ENCODE measurements at regions not wholly inside any gene's neighbourhood (a gene's known extent, or its start where the extent isn't known, plus 50 kb on each side); places are given as distances from the start of the nearest gene placed in this dataset.

GRCh38 chr10:131775433-131775832 lies 125.4 kb upstream of the PPP2R2D start:
- TF ChIP-seq CTCF (IDR thresholded peaks at IDR 0.05), result no peak

- no peak for TF ChIP-seq CTCF (IDR thresholded peaks at IDR 0.05)
These were observed 125.0 kb upstream of the PPP2R2D start for GRCh38 chr10:131775833-131776232.

- TF ChIP-seq CTCF (IDR thresholded peaks at IDR 0.05), result no peak
These were observed 124.3 kb upstream of the PPP2R2D start for GRCh38 chr10:131776496-131776895.

- no peak for TF ChIP-seq CTCF (IDR thresholded peaks at IDR 0.05)
These were observed 123.6 kb upstream of the PPP2R2D start for GRCh38 chr10:131777162-131777561.

GRCh38 chr10:131777921-131778320 lies 122.9 kb upstream of the PPP2R2D start:
- TF ChIP-seq CTCF (IDR thresholded peaks at IDR 0.05), result no peak

GRCh38 chr10:131778385-131778784 lies 122.4 kb upstream of the PPP2R2D start:
- no peak for TF ChIP-seq CTCF (IDR thresholded peaks at IDR 0.05)

GRCh38 chr10:131778842-131779241 lies 122.0 kb upstream of the PPP2R2D start:
- no peak for TF ChIP-seq CTCF (IDR thresholded peaks at IDR 0.05)

- TF ChIP-seq CTCF (IDR thresholded peaks at IDR 0.05), result no peak
These were observed 121.0 kb upstream of the PPP2R2D start for GRCh38 chr10:131779661-131780394.

Measured in LNCAP (cell line).